ENCODE measurements at regions not wholly inside any gene's neighbourhood (a gene's known extent, or its start where the extent isn't known, plus 50 kb on each side); places are given as distances from the start of the nearest gene placed in this dataset.

DNA sequence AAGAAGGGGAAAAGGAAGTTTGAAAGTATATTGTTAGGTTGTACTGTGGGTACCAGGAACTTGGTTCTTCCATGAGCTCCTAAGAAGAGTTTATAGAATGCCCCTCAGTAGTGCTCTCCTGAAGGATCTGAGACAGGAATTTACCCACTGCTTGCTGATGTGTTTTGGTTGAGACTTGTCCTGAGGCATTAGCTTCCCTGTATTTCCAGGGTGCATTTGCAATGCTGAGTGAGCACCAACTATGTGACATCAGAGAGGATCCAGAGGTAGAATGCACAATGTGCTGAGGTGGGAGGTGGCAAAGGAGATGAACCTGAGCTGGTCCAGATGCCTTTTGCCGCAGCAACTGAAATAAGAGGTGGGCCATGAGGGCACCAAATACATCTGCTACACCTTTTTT, 64.3 kb upstream of the LRRC3B start:
- no peak for DNase-seq

DNA sequence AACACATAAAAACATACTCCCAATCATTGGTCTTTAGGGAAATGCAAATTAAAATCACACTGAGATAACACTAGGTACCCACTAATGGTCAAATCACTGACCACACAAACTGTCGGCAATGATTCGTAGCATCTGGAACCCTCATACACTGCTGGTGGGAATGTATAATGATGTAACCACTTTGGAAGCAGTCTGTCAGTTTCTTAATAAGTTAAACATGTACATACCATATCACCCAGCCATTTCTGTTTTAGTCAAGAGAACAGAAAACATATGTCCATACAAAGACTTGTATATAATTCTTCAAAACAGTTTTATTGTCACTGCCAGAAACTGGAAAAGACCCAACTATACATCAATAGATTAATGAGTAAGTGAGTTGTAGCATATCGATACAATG, 63.3 kb upstream of the LRRC3B start:
- DNase-seq = no peak

DNA sequence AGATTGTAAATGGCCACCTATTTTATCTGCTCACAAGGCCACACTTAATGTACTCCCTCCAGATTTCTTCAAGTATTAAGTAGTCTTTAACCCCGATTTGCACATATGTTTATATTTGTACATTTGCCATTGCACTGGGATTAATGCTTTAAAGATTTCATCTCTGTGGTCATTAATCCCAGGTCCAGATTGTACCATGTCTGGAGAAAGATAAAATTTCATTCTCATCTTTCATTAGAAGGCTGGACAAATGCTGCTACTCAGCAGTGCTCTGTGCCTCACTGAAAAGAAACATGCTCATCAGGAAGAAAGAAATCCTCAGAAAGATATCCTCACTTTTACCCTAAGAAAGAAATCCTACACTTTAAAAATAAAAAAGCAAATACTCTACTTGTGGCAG, 62.5 kb upstream of the LRRC3B start:
- DNase-seq = no peak

DNA sequence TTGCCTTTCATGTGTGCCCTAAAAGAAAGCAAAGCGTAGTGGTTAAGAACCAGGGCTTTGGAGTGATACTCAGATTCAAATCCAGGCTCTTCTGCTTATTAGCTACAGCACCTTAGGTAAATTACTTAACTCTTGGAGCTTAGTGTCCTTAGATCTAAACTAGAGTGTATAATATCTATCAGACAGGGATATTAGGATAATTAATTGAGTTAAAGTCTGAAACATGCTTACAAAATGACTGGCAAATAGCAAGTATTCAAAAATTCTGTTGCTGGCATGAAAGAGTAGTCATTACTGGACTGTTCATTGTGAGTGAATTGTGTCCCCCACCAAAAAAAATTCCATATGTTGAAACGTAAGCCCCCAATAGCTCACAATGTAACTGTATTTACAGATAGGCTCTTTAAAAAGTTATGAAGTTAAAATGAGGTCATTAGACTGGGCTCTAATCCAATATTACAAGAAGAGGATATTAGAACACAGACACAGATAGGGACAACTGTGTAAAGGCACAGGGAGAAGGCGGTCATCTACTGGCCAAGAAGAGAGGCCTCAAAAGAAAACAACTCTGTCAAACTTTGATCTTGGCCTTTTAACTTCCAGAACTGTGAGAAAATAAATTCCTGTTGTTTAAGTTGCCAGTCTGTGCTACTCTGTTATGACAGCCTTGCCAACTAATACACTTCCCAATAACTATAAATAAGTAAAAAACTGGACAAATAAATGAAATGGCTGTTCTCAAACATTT, 60.4 kb upstream of the LRRC3B start:
- no peak for DNase-seq

Measured in hematopoietic multipotent progenitor cell treated with erythropoietin and hydrocortisone succinate and interleukin-3 and kit ligand, for 4 days (in vitro differentiated cells).